Omental fat pad (tissue), 3 donors: ENCODE measurements at regions not wholly inside any gene's neighbourhood (a gene's known extent, or its start where the extent isn't known, plus 50 kb on each side); places are given as distances from the start of the nearest gene placed in this dataset.

Source experiments
- ATAC-seq: fragments of 150-250 bp; one replicate; pipeline ENCODE4 v1.9.1; 2016; ENCODE audit warnings: mild to moderate bottlenecking, moderate library complexity; ENCODE audit not compliant: low FRiP score
- DNase-seq: peaks from one replicate; pipeline ENCODE4 v3.0.0-alpha.2; 2019; ENCODE audit warnings: low spot score
- TF ChIP-seq, protein P1 (sequence below), 3 donors: fragments of 450-650 bp; IDR thresholded peaks; one replicate each; pipeline ENCODE4 v1.5.1; 2016 to 2017; ENCODE audit warnings: antibody characterized with exemption in 3 of 3, mild to moderate bottlenecking in 3 of 3, moderate library complexity in 2 of 3

- no peak for ATAC-seq
- no peak for DNase-seq
- TF ChIP-seq, protein P1, sequence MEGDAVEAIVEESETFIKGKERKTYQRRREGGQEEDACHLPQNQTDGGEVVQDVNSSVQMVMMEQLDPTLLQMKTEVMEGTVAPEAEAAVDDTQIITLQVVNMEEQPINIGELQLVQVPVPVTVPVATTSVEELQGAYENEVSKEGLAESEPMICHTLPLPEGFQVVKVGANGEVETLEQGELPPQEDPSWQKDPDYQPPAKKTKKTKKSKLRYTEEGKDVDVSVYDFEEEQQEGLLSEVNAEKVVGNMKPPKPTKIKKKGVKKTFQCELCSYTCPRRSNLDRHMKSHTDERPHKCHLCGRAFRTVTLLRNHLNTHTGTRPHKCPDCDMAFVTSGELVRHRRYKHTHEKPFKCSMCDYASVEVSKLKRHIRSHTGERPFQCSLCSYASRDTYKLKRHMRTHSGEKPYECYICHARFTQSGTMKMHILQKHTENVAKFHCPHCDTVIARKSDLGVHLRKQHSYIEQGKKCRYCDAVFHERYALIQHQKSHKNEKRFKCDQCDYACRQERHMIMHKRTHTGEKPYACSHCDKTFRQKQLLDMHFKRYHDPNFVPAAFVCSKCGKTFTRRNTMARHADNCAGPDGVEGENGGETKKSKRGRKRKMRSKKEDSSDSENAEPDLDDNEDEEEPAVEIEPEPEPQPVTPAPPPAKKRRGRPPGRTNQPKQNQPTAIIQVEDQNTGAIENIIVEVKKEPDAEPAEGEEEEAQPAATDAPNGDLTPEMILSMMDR (IDR thresholded peaks at IDR 0.05), result no peak
Observed at GRCh38 chr10:58968389-58968755, 208.1 kb upstream of the PHYHIPL start.

- TF ChIP-seq, protein P1 (IDR thresholded peaks at IDR 0.05), result no peak
- ATAC-seq (no peak), DNase-seq (no peak)
Observed at GRCh38 chr10:58969576-58969975, 206.9 kb upstream of the PHYHIPL start.

DNA sequence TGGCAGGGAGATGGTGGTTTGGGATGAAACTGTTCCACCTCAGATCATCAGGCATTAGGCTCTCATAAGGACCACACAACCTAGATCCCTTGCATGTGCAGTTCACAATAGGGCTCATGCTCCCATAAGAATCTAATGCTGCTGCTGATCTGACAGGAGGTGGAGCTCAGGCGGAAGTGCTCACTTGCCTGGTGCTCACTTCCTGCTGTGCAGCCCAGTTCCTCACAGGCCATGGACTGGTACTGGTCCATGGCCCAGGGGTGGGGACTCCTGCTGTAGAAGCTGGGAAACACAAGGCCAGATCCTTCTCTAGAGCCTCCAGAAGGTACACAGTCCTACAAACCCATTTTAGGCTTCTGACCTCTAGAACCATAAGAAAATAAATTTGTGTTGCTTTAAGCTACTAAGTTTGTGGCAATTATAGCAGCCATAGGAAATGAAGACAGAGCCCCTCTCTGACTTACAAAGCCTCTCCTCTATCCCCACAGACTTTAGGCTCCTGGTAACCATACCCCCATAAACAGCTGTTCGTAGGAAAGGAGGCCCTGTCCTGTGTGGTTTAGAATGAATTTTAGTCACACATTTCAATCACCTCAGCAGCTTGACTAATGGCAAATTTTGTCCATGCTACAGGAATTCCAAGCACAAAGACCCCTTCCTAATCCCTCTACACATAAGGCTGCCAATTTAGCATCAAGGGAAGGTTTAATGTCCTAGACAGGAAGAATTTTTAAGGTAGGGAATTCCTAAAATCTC, 206.1 kb upstream of the PHYHIPL start:
- TF ChIP-seq, protein P1 (IDR thresholded peaks at IDR 0.05), result no peak
- ATAC-seq (no peak), DNase-seq (no peak)

GRCh38 chr10:58971211-58971610, 205.2 kb upstream of the PHYHIPL start:
- ATAC-seq (no peak), DNase-seq (no peak)
- TF ChIP-seq, protein P1 (IDR thresholded peaks at IDR 0.05), result no peak

DNA sequence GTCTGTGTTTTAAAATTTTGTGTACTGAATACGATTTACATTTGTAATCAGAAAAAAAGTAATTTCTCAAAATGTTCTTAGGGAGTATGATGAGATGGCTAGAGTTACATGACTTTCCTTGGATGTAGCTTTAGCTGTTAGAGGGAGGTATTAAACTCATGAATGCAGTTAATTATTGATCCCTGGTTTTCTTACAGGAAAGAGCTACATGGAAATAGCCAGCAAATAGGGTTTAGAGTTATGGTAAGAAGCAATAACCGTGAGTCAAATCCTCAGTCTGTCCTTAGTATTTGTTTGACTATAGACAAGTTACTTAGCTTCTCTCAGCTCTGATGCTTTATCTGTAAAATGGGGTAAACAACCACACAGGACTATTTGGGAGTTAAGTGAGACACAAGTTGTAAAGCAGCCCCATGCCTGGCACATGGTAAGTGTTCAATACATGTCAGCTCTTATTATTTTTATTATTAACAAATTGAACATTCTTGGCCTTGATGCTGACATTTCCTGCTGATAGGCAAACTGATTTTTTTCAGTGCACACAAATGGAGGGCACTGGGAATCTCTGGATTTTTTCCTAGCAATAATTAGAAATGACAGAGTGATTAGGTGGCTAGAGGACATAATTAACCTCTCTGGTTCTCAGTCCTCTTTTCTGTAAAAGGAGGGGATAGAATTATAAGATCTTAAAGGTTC, 204.5 kb upstream of the PHYHIPL start:
- TF ChIP-seq, protein P1 (IDR thresholded peaks at IDR 0.05), result no peak
- ATAC-seq (no peak), DNase-seq (no peak)

GRCh38 chr10:58972576-58973234, 203.7 kb upstream of the PHYHIPL start:
- no peak for DNase-seq
- TF ChIP-seq, protein P1 (IDR thresholded peaks at IDR 0.05), result no peak
- ATAC-seq, result no peak
